Medulla oblongata (tissue), 1 donor: ENCODE measurements at regions not wholly inside any gene's neighbourhood (a gene's known extent, or its start where the extent isn't known, plus 50 kb on each side); places are given as distances from the start of the nearest gene placed in this dataset.
"Not testable (repeated sequence)": the region's sequence is repeated elsewhere in the genome, so short reads cannot be mapped to it uniquely, and the experiment has no call there.

Source experiments
- DNase-seq: peaks from one replicate; pipeline ENCODE4 v3.0.0-alpha.2; 2015; ENCODE audit errors: extremely low spot score

GRCh38 chr10:125247576-125247975 lies 87.2 kb upstream of the CTBP2 start:
- DNase-seq = no peak

DNA sequence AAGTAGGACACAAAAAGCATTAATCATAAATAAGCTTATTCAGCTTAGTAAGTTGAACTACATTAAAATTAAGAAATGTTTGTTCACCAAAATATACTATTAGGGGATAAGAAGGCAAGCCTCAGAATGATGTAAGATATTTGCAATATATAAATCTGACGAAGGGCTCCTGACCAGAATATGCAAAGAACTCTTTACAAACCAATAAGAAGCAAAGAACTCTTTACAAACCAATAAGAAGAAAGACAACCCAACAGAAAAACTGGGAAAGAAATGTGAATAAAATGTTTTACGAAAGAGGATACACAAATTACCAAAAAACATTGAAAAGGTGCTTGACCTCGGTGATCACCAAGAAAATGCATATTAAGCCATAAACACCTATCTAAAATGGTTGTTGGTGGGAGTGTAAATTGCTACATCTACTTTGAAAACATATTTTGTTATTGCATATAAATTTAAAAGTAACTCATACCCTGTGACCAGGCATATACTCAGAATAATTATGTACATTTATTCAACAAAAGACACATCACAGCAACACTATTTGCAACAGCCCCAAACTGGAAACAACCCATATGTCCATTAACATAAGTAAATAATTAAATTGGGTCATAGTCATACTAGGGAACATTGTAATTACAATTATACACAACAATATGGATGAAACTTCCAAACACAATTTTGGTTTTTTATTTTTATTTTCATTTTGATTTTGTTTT lies 83.3 kb upstream of the CTBP2 start:
- DNase-seq = no peak

GRCh38 chr10:125238682-125239081 lies 78.3 kb upstream of the CTBP2 start:
- DNase-seq = no peak

- DNase-seq = no peak
Observed at GRCh38 chr10:125236091-125236490, 75.7 kb upstream of the CTBP2 start.

- DNase-seq = no peak
Observed at GRCh38 chr10:125235093-125236069, 75.0 kb upstream of the CTBP2 start.

GRCh38 chr10:125234576-125234975 lies 74.2 kb upstream of the CTBP2 start:
- DNase-seq = not testable (repeated sequence)

DNA sequence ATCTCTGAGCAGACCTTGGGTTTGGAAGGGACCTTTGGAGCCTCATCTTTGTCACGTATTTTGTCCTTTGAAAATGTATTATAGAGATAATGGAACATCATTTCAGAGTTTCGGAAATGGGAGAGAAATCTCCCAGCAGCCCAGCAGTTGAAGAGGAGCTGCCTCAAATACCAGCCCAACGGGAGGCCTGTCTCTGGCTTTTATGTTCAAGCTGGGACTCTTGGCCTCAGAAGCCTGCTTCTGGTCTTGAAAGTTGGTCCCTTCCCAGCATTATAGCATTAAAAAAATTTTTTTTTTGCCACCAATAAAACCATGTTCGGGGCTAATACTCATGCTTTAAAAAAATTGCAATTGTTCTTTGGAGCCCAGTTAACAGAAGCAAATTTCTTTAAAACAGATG lies 73.4 kb upstream of the CTBP2 start:
- DNase-seq = no peak

GRCh38 chr10:125232841-125233240 lies 72.5 kb upstream of the CTBP2 start:
- no peak for DNase-seq

DNA sequence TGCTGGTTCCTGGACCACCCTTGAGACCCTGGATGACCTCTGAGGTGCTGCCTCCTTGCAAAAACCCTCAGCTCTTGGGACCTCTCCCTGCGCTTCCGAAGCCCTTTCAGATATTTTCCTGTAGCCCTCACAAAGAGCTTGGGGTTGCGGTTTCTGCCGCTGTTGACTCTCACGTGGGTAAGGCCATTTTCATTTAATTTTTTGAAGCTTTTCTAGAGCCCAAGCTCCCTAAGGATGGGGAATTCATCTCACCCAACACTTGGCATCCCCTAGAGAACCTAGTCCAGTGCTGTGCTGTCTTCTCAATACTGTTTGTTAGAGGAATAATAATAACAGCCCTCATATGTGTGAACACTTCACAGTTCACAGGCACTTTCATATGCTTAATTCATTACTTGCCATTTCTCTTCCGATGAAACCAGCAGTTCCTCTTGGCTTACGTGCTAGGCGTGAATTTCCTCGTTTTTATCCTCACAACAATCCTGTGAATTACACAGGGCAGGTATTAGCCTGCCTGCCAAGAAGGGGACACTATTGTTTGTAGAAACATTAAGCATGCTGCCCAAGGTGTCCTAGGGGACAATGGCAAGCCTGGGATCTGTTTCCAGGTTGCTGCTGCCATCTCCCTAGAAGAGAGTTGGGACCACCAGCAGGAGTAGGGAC lies 71.6 kb upstream of the CTBP2 start:
- DNase-seq = no peak

DNA sequence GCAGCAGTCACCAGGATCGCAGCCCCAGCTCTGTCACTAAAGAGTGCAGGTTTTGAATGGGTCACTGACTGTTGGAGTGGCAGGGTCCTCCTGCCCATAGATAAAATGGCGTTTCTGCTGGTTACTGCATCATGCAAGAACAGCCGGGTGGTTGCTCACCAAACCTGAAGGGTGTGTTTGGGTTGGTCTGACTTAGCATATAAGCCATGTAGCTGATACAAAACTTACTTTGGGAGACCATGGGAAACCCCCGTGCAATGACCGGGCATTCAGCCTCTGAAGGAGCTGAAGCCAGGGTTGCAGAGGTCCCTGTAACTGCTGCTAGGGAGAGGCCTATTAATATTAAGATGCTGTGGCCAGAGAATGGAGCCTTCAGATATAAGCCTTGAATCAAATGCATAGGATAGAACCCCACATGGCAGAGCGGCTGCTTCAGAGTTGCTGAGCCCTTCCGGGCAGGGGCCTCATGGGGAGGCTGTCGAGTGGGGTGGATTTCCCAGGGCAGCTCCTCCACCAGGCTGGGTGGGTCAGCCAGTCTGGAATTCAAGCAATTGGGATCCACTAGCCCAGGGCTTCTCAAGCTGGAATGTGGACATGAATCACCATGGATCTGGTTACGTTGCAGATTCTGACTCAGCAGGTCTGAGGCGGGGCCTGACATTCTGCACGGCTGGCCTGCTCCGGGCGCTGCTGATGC lies 70.9 kb upstream of the CTBP2 start:
- DNase-seq = no peak

- no peak for DNase-seq
Observed at GRCh38 chr10:125230251-125230650, 69.9 kb upstream of the CTBP2 start.

DNA sequence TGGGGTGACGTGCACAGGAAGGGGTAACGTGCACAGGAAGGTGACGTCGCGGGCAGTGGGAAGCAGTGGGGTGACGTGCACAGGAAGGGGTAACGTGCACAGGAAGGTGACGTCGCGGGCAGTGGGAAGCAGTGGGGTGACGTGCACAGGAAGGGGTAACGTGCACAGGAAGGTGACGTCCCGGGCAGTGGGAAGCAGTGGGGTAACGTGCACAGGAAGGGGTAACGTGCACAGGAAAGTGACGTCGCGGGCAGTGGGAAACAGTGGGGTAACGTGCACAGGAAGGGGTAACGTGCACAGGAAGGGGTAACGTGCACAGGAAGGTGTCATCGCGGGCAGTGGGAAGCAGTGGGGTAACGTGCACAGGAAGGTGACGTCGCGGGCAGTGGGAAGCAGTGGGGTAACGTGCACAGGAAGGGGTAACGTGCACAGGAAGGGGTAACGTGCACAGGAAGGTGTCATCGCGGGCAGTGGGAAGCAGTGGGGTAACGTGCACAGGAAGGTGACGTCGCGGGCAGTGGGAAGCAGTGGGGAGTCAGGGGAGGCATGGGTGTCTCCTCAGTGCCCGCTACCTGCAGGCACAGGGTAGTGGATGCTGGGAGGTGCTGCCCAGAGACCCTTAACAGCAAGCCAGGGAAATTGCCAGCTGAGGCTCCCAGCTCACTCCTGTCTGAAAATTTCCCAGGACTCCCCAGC lies 68.0 kb upstream of the CTBP2 start:
- DNase-seq = not testable (repeated sequence)

GRCh38 chr10:125227546-125227945 lies 67.2 kb upstream of the CTBP2 start:
- no peak for DNase-seq

DNA sequence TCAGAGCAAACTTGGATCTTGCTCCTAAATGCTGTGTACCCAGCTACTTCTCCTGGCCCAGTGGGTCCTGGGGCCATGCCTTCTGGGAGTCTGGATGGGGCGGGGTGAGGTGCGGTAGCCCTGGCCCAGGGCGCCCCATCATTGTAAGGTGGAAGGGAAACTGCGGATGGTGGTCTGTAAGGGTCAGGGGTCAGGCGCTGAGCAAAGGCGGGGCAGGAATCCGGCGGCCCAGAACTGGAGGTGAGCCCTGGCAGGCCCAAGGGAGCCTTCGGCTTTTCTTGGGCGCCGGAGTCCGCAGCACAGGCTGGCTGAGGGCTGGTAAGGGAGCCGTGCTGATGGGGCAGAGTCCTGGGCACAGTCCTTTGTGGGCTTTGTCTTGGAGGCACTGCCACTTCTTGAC lies 66.5 kb upstream of the CTBP2 start:
- no peak for DNase-seq

- no peak for DNase-seq
Observed at GRCh38 chr10:125226005-125226404, 65.6 kb upstream of the CTBP2 start.

GRCh38 chr10:125225051-125225450 lies 64.7 kb upstream of the CTBP2 start:
- DNase-seq = no peak

DNA sequence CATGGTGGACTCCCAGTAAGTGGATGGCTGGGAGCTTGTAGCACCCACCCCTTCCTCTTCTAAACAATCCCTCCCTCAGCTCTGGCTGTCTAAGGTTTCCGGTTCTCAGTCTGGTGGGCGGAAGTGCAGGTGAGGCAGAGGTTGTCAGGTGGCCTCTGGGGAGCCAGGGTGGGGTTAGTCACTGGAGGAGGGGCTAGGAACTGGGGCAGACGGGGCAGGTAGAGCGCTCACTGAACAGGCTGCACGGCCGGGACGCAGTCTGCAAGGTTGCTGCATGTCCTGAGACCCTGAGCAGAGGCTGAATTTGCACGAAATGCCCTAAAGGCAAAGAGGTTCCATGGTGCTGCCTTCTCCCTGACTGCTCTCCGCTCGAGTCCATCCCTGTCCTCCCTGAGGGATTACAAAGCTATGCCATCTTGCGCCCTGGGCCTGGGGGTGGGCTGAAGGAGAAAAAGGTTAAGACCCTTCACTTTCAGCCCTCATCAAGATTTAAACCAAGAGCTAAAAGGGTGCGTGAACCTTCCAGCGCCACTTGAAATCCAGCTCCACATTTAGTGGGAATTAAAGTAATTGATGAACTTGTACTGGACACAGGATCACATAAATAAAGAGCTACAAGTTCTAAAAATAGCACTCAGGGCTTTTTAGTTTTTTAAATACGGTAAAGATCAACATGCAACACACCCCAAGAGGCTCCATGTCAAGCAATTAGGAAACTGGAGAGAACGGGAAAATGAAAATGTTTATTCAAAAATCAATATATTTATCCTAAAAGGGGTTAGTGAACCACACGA lies 62.3 kb upstream of the CTBP2 start:
- DNase-seq = no peak

GRCh38 chr10:125221716-125222115 lies 61.4 kb upstream of the CTBP2 start:
- no peak for DNase-seq

GRCh38 chr10:125219776-125220175 lies 59.4 kb upstream of the CTBP2 start:
- DNase-seq = no peak

DNA sequence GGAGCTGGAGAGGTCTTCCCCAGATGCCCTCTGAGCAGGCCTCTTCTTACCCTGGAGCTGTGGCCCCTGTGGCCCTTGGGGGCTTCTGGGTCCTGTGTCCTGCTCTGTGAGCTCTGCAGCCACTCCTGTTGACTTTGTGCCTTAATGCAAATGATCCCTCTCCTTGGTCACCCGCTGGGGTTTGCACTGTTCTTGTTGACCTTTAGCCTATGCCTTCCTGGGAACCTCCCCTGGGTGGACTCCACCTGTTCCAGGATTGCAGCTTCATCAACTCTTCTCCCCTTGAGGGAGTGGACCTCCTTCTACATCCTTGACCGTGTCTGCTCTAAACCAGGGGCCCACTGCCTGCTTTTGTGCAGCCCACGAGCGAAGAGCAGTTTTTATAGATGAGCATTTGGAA lies 58.6 kb upstream of the CTBP2 start:
- no peak for DNase-seq
